Left renal pelvis (tissue), 4 donors: ENCODE measurements at regions not wholly inside any gene's neighbourhood (a gene's known extent, or its start where the extent isn't known, plus 50 kb on each side); places are given as distances from the start of the nearest gene placed in this dataset.
A peak's percentile ranks its signal among the peaks of the same experiment; 100 is the strongest.

Source experiments
- DNase-seq, 4 donors: peaks; one replicate each; pipeline ENCODE4 v3.0.0-alpha.2; 2013; ENCODE audit warnings: low read depth in 4 of 4, low spot score in 3 of 4

GRCh38 chr3:153714016-153714415 is 407.2 kb upstream of the ARHGEF26 start:
- DNase-seq: no peak

- no peak for DNase-seq
Observed at GRCh38 chr3:153714588-153715290, 406.5 kb upstream of the ARHGEF26 start.

- no peak for DNase-seq
Observed at GRCh38 chr3:153722157-153722556, 399.0 kb upstream of the ARHGEF26 start.

GRCh38 chr3:153731071-153731470 is 390.1 kb upstream of the ARHGEF26 start:
- DNase-seq: no peak

GRCh38 chr3:153734777-153735551 is 386.2 kb upstream of the ARHGEF26 start:
- no peak for DNase-seq

GRCh38 chr3:153740109-153740508 is 381.1 kb upstream of the ARHGEF26 start:
- DNase-seq: no peak

GRCh38 chr3:153744889-153745288 is 376.3 kb upstream of the ARHGEF26 start:
- no peak for DNase-seq

- no peak for DNase-seq
Observed at GRCh38 chr3:153746211-153746610, 375.0 kb upstream of the ARHGEF26 start.

- DNase-seq: no peak
Observed at GRCh38 chr3:153749070-153749610, 372.1 kb upstream of the ARHGEF26 start.

- no peak for DNase-seq
Observed at GRCh38 chr3:153752405-153753027, 368.7 kb upstream of the ARHGEF26 start.

- DNase-seq: no peak
Observed at GRCh38 chr3:153753035-153753434, 368.2 kb upstream of the ARHGEF26 start.

- no peak for DNase-seq
Observed at GRCh38 chr3:153756816-153757215, 364.4 kb upstream of the ARHGEF26 start.

GRCh38 chr3:153757839-153758238 is 363.4 kb upstream of the ARHGEF26 start:
- DNase-seq: no peak

GRCh38 chr3:153760948-153761347 is 360.2 kb upstream of the ARHGEF26 start:
- no peak for DNase-seq

- DNase-seq: no peak
Observed at GRCh38 chr3:153762411-153763235, 358.6 kb upstream of the ARHGEF26 start.

GRCh38 chr3:153767601-153768560 is 353.3 kb upstream of the ARHGEF26 start:
- DNase-seq: no peak

GRCh38 chr3:153768561-153769469 is 352.4 kb upstream of the ARHGEF26 start:
- peak in 2 of 4 donors; percentile 14 to 22 for DNase-seq

GRCh38 chr3:153783106-153783505 is 338.1 kb upstream of the ARHGEF26 start:
- DNase-seq: peak in 1 of 4 donors; percentile 6
